Gastroesophageal sphincter (tissue), 4 donors: ENCODE measurements at regions not wholly inside any gene's neighbourhood (a gene's known extent, or its start where the extent isn't known, plus 50 kb on each side); places are given as distances from the start of the nearest gene placed in this dataset.

Experiments used
- ATAC-seq: fragments of 150-250 bp; one replicate; pipeline ENCODE4 v1.9.1; 2016; ENCODE audit warnings: mild to moderate bottlenecking, moderate library complexity
- H3K27ac ChIP-seq, 4 donors: fragments of 200-600 bp; sonication (generic) in 3 of 4; 1 replicate in 3 of 4; 2 replicates in 1 of 4; pipeline ENCODE4 v1.5.1; 2016 to 2019
- H3K27me3 ChIP-seq: fragments of 200-600 bp; sonication (generic); one replicate; pipeline ENCODE4 v1.5.1; 2019
- H3K36me3 ChIP-seq, 2 donors: fragments of 200-600 bp; sonication (generic); one replicate each; pipeline ENCODE4 v1.5.1; 2019; ENCODE audit warnings: control low read depth in 1 of 2
- H3K4me1 ChIP-seq, 3 donors: fragments of 200-600 bp; sonication (generic); 1 replicate in 2 of 3; 2 replicates in 1 of 3; pipeline ENCODE4 v1.5.1; 2016 to 2019; ENCODE audit warnings: control low read depth in 2 of 3
- H3K4me3 ChIP-seq, 2 donors: fragments of 200-600 bp; sonication (generic); one replicate each; pipeline ENCODE4 v1.5.1; 2019; ENCODE audit warnings: mild to moderate bottlenecking in 1 of 2, moderate library complexity in 1 of 2
- H3K9me3 ChIP-seq, 3 donors: fragments of 200-600 bp; sonication (generic); one replicate each; pipeline ENCODE4 v1.5.1; 2017 to 2019; ENCODE audit warnings: control low read depth in 2 of 3
- EP300 ChIP-seq: sonication (generic); formaldehyde crosslinking; IDR thresholded peaks from one replicate; pipeline ENCODE4 v1.6.1; 2017; ENCODE audit warnings: antibody characterized with exemption, mild to moderate bottlenecking
- POLR2A ChIP-seq, 2 donors: fragments of 450-650 bp; IDR thresholded peaks; one replicate each; pipeline ENCODE4 v1.6.1; 2017; ENCODE audit warnings: antibody characterized with exemption in 2 of 2, mild to moderate bottlenecking in 2 of 2, moderate library complexity in 1 of 2
- POLR2AphosphoS5 ChIP-seq: sonication (generic); formaldehyde crosslinking; IDR thresholded peaks from one replicate; pipeline ENCODE4 v1.6.1; 2017; ENCODE audit warnings: antibody characterized with exemption
- WGBS, 2 donors: methylation state at CpG; one replicate each; pipeline ENCODE4 v1.1.5; 2018; ENCODE audit warnings: low coverage in 1 of 2; 5-methylcytosine and 5-hydroxymethylcytosine counted together
- TF ChIP-seq, protein P1 (sequence below), 4 experiments: fragments of 200-600 bp in 2 of 4; fragments of 450-650 bp in 2 of 4; sonication (generic) in 1 of 4; IDR thresholded peaks; one replicate each; pipeline ENCODE4 v1.5.1; 2017 to 2019; ENCODE audit warnings: antibody characterized with exemption in 4 of 4, mild to moderate bottlenecking in 2 of 4, moderate library complexity in 2 of 4

DNA sequence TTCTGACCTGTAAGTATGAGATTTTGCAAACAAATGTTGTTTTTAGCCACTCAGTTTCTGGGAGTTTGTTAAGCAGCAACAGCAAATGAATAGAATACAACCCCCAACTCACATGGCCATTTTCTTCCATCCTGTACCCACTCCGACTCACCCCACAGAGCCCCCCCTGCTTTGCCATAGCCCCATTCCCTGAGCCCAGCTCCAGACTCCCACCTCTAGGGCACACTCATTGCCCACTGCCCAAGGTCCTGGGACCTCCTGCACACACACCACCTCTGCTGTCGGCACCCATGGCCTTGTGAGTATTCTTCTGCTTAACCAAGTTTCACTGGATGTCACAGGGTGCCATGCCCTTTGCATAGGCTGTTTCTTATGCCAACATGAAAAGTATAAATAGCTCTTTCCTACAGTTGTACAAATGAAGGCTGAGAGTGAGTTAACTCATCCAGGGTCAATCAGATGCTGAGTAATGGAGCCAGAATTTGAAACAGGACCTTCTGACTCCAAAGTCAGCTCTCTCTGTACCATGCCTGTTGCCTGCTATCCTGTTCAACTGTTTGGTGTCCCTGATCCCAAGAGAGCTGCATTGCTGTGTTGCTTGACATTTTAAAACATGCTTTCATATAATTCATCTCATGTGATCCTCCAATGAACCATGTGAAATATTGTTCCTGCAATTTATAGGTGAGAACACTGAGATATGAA is 367.8 kb upstream of the ZMIZ1 start:
- TF ChIP-seq, protein P1, sequence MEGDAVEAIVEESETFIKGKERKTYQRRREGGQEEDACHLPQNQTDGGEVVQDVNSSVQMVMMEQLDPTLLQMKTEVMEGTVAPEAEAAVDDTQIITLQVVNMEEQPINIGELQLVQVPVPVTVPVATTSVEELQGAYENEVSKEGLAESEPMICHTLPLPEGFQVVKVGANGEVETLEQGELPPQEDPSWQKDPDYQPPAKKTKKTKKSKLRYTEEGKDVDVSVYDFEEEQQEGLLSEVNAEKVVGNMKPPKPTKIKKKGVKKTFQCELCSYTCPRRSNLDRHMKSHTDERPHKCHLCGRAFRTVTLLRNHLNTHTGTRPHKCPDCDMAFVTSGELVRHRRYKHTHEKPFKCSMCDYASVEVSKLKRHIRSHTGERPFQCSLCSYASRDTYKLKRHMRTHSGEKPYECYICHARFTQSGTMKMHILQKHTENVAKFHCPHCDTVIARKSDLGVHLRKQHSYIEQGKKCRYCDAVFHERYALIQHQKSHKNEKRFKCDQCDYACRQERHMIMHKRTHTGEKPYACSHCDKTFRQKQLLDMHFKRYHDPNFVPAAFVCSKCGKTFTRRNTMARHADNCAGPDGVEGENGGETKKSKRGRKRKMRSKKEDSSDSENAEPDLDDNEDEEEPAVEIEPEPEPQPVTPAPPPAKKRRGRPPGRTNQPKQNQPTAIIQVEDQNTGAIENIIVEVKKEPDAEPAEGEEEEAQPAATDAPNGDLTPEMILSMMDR (IDR thresholded peaks at IDR 0.05): no peak
- TF ChIP-seq POLR2A (IDR thresholded peaks at IDR 0.05) (no peak), EP300 (no peak), POLR2AphosphoS5 (no peak)
- no peak for ATAC-seq
- H3K4me3 ChIP-seq: no peak overlapping the region

DNA sequence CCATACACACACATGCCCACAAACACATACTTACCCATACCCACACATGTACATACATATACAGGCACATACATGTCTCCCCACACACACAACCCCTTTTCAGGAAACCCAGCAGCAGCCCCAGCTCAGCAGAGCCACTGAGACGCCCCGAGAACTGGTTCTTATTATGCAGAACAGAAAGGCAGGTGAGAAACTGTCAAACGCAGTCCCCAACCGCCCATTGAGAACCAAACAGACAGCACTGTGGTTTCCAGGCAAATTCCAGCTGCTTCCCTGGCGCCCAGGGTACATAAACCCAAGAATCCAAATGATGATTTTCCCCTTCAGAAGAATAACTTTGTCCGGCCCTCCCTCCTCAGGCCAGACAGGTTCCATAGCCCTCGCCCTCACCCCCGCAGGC is 366.6 kb upstream of the ZMIZ1 start:
- 95% methylated on average over 4 of the region's 8 CpGs; no CpG with 5 or more reads in 1 of the 2 donors for WGBS, 2 donors
- ATAC-seq: no peak
- H3K27ac ChIP-seq: no peak overlapping the region
- peaks cover 5 to 50% (median 14%) of the 10 kb centered on the region in 3 donors for H3K4me1 ChIP-seq
- no peaks in the 10 kb centered on the region for H3K36me3 ChIP-seq
- H3K27me3 ChIP-seq: no peaks in the 10 kb centered on the region
- no peaks in the 10 kb centered on the region for H3K9me3 ChIP-seq
- no peak for TF ChIP-seq POLR2A (IDR thresholded peaks at IDR 0.05)
- no peak overlapping the region for H3K4me3 ChIP-seq

More for the DNA sequence above, 367.8 kb upstream of the ZMIZ1 start:
- H3K4me1 ChIP-seq: peaks cover 5 to 52% (median 12%) of the 10 kb centered on the region in 3 donors
- H3K27me3 ChIP-seq: no peaks in the 10 kb centered on the region
- H3K27ac ChIP-seq: no peak overlapping the region
- no peaks in the 10 kb centered on the region for H3K9me3 ChIP-seq
- 80 to 93% methylated on average over 1 to 2 of the region's 2 CpGs for WGBS, 2 donors
- H3K36me3 ChIP-seq: no peaks in the 10 kb centered on the region

DNA sequence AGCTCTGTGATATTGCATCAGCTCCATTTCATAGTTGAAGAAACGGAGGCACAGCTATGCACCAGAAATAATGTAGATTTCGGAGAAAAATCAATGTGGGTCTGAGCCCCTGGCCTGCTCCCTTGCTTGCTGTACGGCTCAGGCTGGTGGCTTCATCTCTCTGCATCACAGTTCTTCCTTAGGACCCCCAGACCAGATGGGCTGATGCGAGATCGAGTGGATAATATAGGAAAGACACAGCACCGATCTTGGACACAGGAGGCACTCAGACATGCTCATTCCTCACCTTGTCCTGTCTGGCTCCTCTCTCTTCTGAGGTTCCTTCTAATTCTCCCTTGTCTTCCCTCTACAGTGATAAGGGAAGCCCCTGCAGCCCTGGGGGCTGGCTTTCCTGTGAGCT is 365.9 kb upstream of the ZMIZ1 start:
- H3K4me3 ChIP-seq: no peak overlapping the region
- no peaks in the 10 kb centered on the region for H3K9me3 ChIP-seq
- no peak overlapping the region for H3K27ac ChIP-seq
- no peak for ATAC-seq
- H3K36me3 ChIP-seq: no peaks in the 10 kb centered on the region
- 67 to 68% methylated on average over 1 to 6 of the region's 6 CpGs for WGBS, 2 donors
- H3K27me3 ChIP-seq: no peaks in the 10 kb centered on the region
- H3K4me1 ChIP-seq: peaks cover 0 to 43% (median 8%) of the 10 kb centered on the region in 3 donors
- TF ChIP-seq, protein P1 (IDR thresholded peaks at IDR 0.05): no peak
- TF ChIP-seq POLR2A (IDR thresholded peaks at IDR 0.05): no peak
- no peak for TF ChIP-seq EP300
- no peak for TF ChIP-seq POLR2AphosphoS5

DNA sequence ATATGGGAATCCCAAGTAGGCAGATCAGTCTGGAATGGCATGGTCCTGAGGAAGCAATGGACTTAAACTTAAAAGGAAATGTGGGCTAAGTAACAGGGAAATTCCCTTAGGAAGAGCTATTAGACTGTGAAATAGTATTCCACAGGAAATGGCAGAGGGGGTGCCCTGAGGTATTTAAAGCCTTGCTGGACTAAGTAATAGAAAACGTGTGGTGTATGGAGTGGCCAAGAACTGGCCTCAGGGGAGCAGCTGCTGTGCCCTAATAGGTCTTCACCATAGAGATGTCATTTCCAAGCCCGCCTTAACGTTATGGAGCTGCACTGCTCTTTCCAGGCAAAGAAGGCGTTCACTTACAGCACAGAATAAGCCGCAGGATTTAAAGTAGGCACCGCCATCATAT is 365.2 kb upstream of the ZMIZ1 start:
- TF ChIP-seq POLR2A (IDR thresholded peaks at IDR 0.05) (no peak), EP300 (no peak), POLR2AphosphoS5 (no peak)
- TF ChIP-seq, protein P1 (IDR thresholded peaks at IDR 0.05): no peak
- no peak for ATAC-seq
- H3K27ac ChIP-seq: no peak overlapping the region
- peaks cover 0 to 36% (median 8%) of the 10 kb centered on the region in 3 donors for H3K4me1 ChIP-seq
- H3K9me3 ChIP-seq: no peaks in the 10 kb centered on the region
- 76 to 79% methylated on average over 5 to 6 of the region's 6 CpGs for WGBS, 2 donors
- no peaks in the 10 kb centered on the region for H3K27me3 ChIP-seq
- H3K36me3 ChIP-seq: no peaks in the 10 kb centered on the region
- H3K4me3 ChIP-seq: no peak overlapping the region

DNA sequence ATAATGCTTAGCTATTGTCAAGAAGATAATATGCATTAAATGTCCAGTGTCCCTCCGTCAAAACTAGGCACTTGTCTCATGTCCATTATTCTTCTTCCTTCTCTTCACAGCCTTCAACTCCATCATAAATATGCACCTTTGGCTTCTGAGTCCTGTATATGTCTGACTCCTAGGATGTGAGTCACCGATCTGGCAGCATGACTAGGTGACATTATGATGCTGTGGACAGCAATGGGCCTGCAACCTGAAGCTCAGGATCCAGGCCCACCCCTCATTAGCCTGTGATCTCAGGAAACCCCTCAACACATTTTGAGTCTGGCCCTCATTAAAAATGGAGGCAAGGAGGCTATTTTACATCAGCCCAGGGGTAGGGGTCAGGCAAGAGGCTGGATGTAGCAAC is 362.5 kb upstream of the ZMIZ1 start:
- H3K36me3 ChIP-seq: no peaks in the 10 kb centered on the region
- no peaks in the 10 kb centered on the region for H3K27me3 ChIP-seq
- peak; percentile 21 for ATAC-seq
- no peak overlapping the region for H3K4me3 ChIP-seq
- H3K9me3 ChIP-seq: no peaks in the 10 kb centered on the region
- TF ChIP-seq EP300 (no peak), POLR2AphosphoS5 (no peak), POLR2A (IDR thresholded peaks at IDR 0.05) (no peak)
- TF ChIP-seq, protein P1 (IDR thresholded peaks at IDR 0.05): no peak
- H3K4me1 ChIP-seq: peaks cover 0 to 12% (median 6%) of the 10 kb centered on the region in 3 donors
- no peak overlapping the region for H3K27ac ChIP-seq
- WGBS, 2 donors: 78 to 81% methylated on average over 1 to 2 of the region's 2 CpGs
